ENCODE measurements at regions not wholly inside any gene's neighbourhood (a gene's known extent, or its start where the extent isn't known, plus 50 kb on each side); places are given as distances from the start of the nearest gene placed in this dataset.

GRCh38 chr10:62657244-62657835 lies 147.2 kb upstream of the ADO start:
- Histone ChIP-seq H3K9me3 (ENCODE audit: control insufficient read depth, insufficient read depth, low read depth, low read length) (peaks cover 13% of the 10 kb centered on the region), H3K27me3 (ENCODE audit: control insufficient read depth, insufficient read depth, low read length) (no peaks in the 10 kb centered on the region), H3K4me3 (ENCODE audit: low read depth, low read length) (no peak overlapping the region), H3K36me3 (ENCODE audit: control insufficient read depth, insufficient read depth, low read length) (no peaks in the 10 kb centered on the region), H3K27ac (ENCODE audit: low read depth, low read length) (no peak overlapping the region), H3K9ac (ENCODE audit: low read length) (no peak overlapping the region), H3K4me1 (ENCODE audit: control insufficient read depth, insufficient read depth, low read length) (no peaks in the 10 kb centered on the region)

GRCh38 chr10:62658516-62658915 lies 146.0 kb upstream of the ADO start:
- Histone ChIP-seq H3K9ac (ENCODE audit: low read length) (no peak overlapping the region), H3K4me3 (ENCODE audit: low read depth, low read length) (no peak overlapping the region), H3K4me1 (ENCODE audit: control insufficient read depth, insufficient read depth, low read length) (no peaks in the 10 kb centered on the region), H3K27ac (ENCODE audit: low read depth, low read length) (no peak overlapping the region), H3K36me3 (ENCODE audit: control insufficient read depth, insufficient read depth, low read length) (no peaks in the 10 kb centered on the region), H3K27me3 (ENCODE audit: control insufficient read depth, insufficient read depth, low read length) (no peaks in the 10 kb centered on the region), H3K9me3 (ENCODE audit: control insufficient read depth, insufficient read depth, low read depth, low read length) (peaks cover 18% of the 10 kb centered on the region)

GRCh38 chr10:62661143-62661542 lies 143.4 kb upstream of the ADO start:
- peaks cover 18% of the 10 kb centered on the region for H3K9me3 ChIP-seq (ENCODE audit: control insufficient read depth, insufficient read depth, low read depth, low read length)
- no peaks in the 10 kb centered on the region for H3K36me3 ChIP-seq (ENCODE audit: control insufficient read depth, insufficient read depth, low read length)
- H3K4me3 ChIP-seq (ENCODE audit: low read depth, low read length) = no peak overlapping the region
- H3K4me1 ChIP-seq (ENCODE audit: control insufficient read depth, insufficient read depth, low read length) = no peaks in the 10 kb centered on the region
- H3K27me3 ChIP-seq (ENCODE audit: control insufficient read depth, insufficient read depth, low read length) = no peaks in the 10 kb centered on the region
- no peak overlapping the region for H3K27ac ChIP-seq (ENCODE audit: low read depth, low read length)
- H3K9ac ChIP-seq (ENCODE audit: low read length) = no peak overlapping the region

GRCh38 chr10:62662486-62662885 lies 142.0 kb upstream of the ADO start:
- Histone ChIP-seq H3K27me3 (ENCODE audit: control insufficient read depth, insufficient read depth, low read length) (no peaks in the 10 kb centered on the region), H3K4me1 (ENCODE audit: control insufficient read depth, insufficient read depth, low read length) (no peaks in the 10 kb centered on the region), H3K4me3 (ENCODE audit: low read depth, low read length) (no peak overlapping the region), H3K36me3 (ENCODE audit: control insufficient read depth, insufficient read depth, low read length) (no peaks in the 10 kb centered on the region), H3K9me3 (ENCODE audit: control insufficient read depth, insufficient read depth, low read depth, low read length) (peaks cover 18% of the 10 kb centered on the region), H3K27ac (ENCODE audit: low read depth, low read length) (no peak overlapping the region), H3K9ac (ENCODE audit: low read length) (no peak overlapping the region)

GRCh38 chr10:62665771-62666170 lies 138.7 kb upstream of the ADO start:
- Histone ChIP-seq H3K27me3 (ENCODE audit: control insufficient read depth, insufficient read depth, low read length) (no peaks in the 10 kb centered on the region), H3K9me3 (ENCODE audit: control insufficient read depth, insufficient read depth, low read depth, low read length) (peaks cover 18% of the 10 kb centered on the region), H3K4me3 (ENCODE audit: low read depth, low read length) (no peak overlapping the region), H3K4me1 (ENCODE audit: control insufficient read depth, insufficient read depth, low read length) (no peaks in the 10 kb centered on the region), H3K36me3 (ENCODE audit: control insufficient read depth, insufficient read depth, low read length) (no peaks in the 10 kb centered on the region), H3K27ac (ENCODE audit: low read depth, low read length) (no peak overlapping the region), H3K9ac (ENCODE audit: low read length) (no peak overlapping the region)

GRCh38 chr10:62666275-62666674 lies 138.2 kb upstream of the ADO start:
- Histone ChIP-seq H3K4me1 (ENCODE audit: control insufficient read depth, insufficient read depth, low read length) (no peaks in the 10 kb centered on the region), H3K9me3 (ENCODE audit: control insufficient read depth, insufficient read depth, low read depth, low read length) (peaks cover 15% of the 10 kb centered on the region), H3K27ac (ENCODE audit: low read depth, low read length) (no peak overlapping the region), H3K4me3 (ENCODE audit: low read depth, low read length) (no peak overlapping the region), H3K36me3 (ENCODE audit: control insufficient read depth, insufficient read depth, low read length) (no peaks in the 10 kb centered on the region), H3K9ac (ENCODE audit: low read length) (no peak overlapping the region), H3K27me3 (ENCODE audit: control insufficient read depth, insufficient read depth, low read length) (no peaks in the 10 kb centered on the region)

- Histone ChIP-seq H3K4me1 (ENCODE audit: control insufficient read depth, insufficient read depth, low read length) (no peaks in the 10 kb centered on the region), H3K9ac (ENCODE audit: low read length) (no peak overlapping the region), H3K4me3 (ENCODE audit: low read depth, low read length) (no peak overlapping the region), H3K36me3 (ENCODE audit: control insufficient read depth, insufficient read depth, low read length) (no peaks in the 10 kb centered on the region), H3K27me3 (ENCODE audit: control insufficient read depth, insufficient read depth, low read length) (no peaks in the 10 kb centered on the region), H3K27ac (ENCODE audit: low read depth, low read length) (no peak overlapping the region), H3K9me3 (ENCODE audit: control insufficient read depth, insufficient read depth, low read depth, low read length) (no peaks in the 10 kb centered on the region)
These were observed 135.2 kb upstream of the ADO start for GRCh38 chr10:62669341-62669740.

GRCh38 chr10:62671104-62671503 lies 133.4 kb upstream of the ADO start:
- Histone ChIP-seq H3K27me3 (ENCODE audit: control insufficient read depth, insufficient read depth, low read length) (no peaks in the 10 kb centered on the region), H3K36me3 (ENCODE audit: control insufficient read depth, insufficient read depth, low read length) (no peaks in the 10 kb centered on the region), H3K9me3 (ENCODE audit: control insufficient read depth, insufficient read depth, low read depth, low read length) (no peaks in the 10 kb centered on the region), H3K27ac (ENCODE audit: low read depth, low read length) (no peak overlapping the region), H3K9ac (ENCODE audit: low read length) (no peak overlapping the region), H3K4me3 (ENCODE audit: low read depth, low read length) (no peak overlapping the region), H3K4me1 (ENCODE audit: control insufficient read depth, insufficient read depth, low read length) (no peaks in the 10 kb centered on the region)

- no peak overlapping the region for H3K27ac ChIP-seq (ENCODE audit: low read depth, low read length)
- H3K4me3 ChIP-seq (ENCODE audit: low read depth, low read length) = no peak overlapping the region
- H3K36me3 ChIP-seq (ENCODE audit: control insufficient read depth, insufficient read depth, low read length) = no peaks in the 10 kb centered on the region
- H3K9me3 ChIP-seq (ENCODE audit: control insufficient read depth, insufficient read depth, low read depth, low read length) = peaks cover 18% of the 10 kb centered on the region
- H3K9ac ChIP-seq (ENCODE audit: low read length) = no peak overlapping the region
- H3K27me3 ChIP-seq (ENCODE audit: control insufficient read depth, insufficient read depth, low read length) = no peaks in the 10 kb centered on the region
- H3K4me1 ChIP-seq (ENCODE audit: control insufficient read depth, insufficient read depth, low read length) = no peaks in the 10 kb centered on the region
These were observed 123.1 kb upstream of the ADO start for GRCh38 chr10:62681211-62681940.

- Histone ChIP-seq H3K9me3 (ENCODE audit: control insufficient read depth, insufficient read depth, low read depth, low read length) (peaks cover 9% of the 10 kb centered on the region), H3K4me3 (ENCODE audit: low read depth, low read length) (no peak overlapping the region), H3K9ac (ENCODE audit: low read length) (no peak overlapping the region), H3K27me3 (ENCODE audit: control insufficient read depth, insufficient read depth, low read length) (no peaks in the 10 kb centered on the region), H3K27ac (ENCODE audit: low read depth, low read length) (no peak overlapping the region), H3K36me3 (ENCODE audit: control insufficient read depth, insufficient read depth, low read length) (no peaks in the 10 kb centered on the region), H3K4me1 (ENCODE audit: control insufficient read depth, insufficient read depth, low read length) (no peaks in the 10 kb centered on the region)
These were observed 119.6 kb upstream of the ADO start for GRCh38 chr10:62684911-62685310.

- no peaks in the 10 kb centered on the region for H3K36me3 ChIP-seq (ENCODE audit: control insufficient read depth, insufficient read depth, low read length)
- no peaks in the 10 kb centered on the region for H3K27me3 ChIP-seq (ENCODE audit: control insufficient read depth, insufficient read depth, low read length)
- H3K27ac ChIP-seq (ENCODE audit: low read depth, low read length) = no peak overlapping the region
- no peak overlapping the region for H3K9ac ChIP-seq (ENCODE audit: low read length)
- no peak overlapping the region for H3K4me3 ChIP-seq (ENCODE audit: low read depth, low read length)
- peaks cover 9% of the 10 kb centered on the region for H3K4me1 ChIP-seq (ENCODE audit: control insufficient read depth, insufficient read depth, low read length)
- H3K9me3 ChIP-seq (ENCODE audit: control insufficient read depth, insufficient read depth, low read depth, low read length) = peaks cover 9% of the 10 kb centered on the region
These were observed 117.2 kb upstream of the ADO start for GRCh38 chr10:62687230-62687748.
